ENCODE measurements at regions not wholly inside any gene's neighbourhood (a gene's known extent, or its start where the extent isn't known, plus 50 kb on each side); places are given as distances from the start of the nearest gene placed in this dataset.

- TF ChIP-seq EZH2 (optimal IDR thresholded peaks at IDR 0.05; ENCODE audit: low read depth, low read length), result no peak
- no peak for TF ChIP-seq CTCF (IDR thresholded peaks at IDR 0.05; ENCODE audit: low read length)
- no peak for TF ChIP-seq EZH2phosphoT487 (IDR thresholded peaks at IDR 0.05; ENCODE audit: low read length)
Measured at GRCh38 chr1:87757676-87758075, 429.0 kb downstream of the LMO4 start.
